ENCODE measurements at regions not wholly inside any gene's neighbourhood (a gene's known extent, or its start where the extent isn't known, plus 50 kb on each side); places are given as distances from the start of the nearest gene placed in this dataset.

- CTCF ChIA-PET, result no interaction called here
These were observed 363.9 kb downstream of the PPP1R2C start for GRCh38 chrX:42414057-42414456.

GRCh38 chrX:42399632-42400024 lies 378.3 kb downstream of the PPP1R2C start:
- DNase-seq (ENCODE audit: low read depth, low spot score) (no peak), ATAC-seq (no peak)
- Histone ChIP-seq H4K20me1 (ENCODE audit: insufficient read depth) (no peaks in the 10 kb centered on the region), H3K27ac (ENCODE audit: low read depth, low read length) (no peak overlapping the region), H3K27me3 (ENCODE audit: insufficient read depth, low read length) (no peaks in the 10 kb centered on the region), H3K79me2 (ENCODE audit: insufficient read depth, low read length) (no peaks in the 10 kb centered on the region), H3K9ac (ENCODE audit: low read length) (no peak overlapping the region), H3K4me2 (ENCODE audit: low read length) (no peak overlapping the region), H2AFZ (ENCODE audit: low read depth, low read length, poor library complexity, severe bottlenecking) (no peak overlapping the region), H3K36me3 (ENCODE audit: control insufficient read depth in 1 of 2, insufficient read depth in 2 of 2, low read length in 2 of 2) (no peaks in the 10 kb centered on the region), H3K4me3 (replicated peaks in 1 of 2; ENCODE audit: low read depth in 1 of 2, low read length in 2 of 2) (no peak overlapping the region), H3K4me1 (ENCODE audit: control insufficient read depth in 1 of 2, insufficient read depth in 2 of 2, low read length in 2 of 2) (no peaks in the 10 kb centered on the region), H3K9me3 (ENCODE audit: control insufficient read depth in 1 of 2, insufficient read depth in 1 of 2, low read depth in 1 of 2, low read length in 2 of 2) (no peaks in the 10 kb centered on the region), H3K9me2 (ENCODE audit: insufficient read depth) (no peaks in the 10 kb centered on the region)
- POLR2A ChIA-PET, result no interaction called here
- RAD21 ChIA-PET (ENCODE audit: low non-redundant PET in 1 of 2, low total read pairs in 2 of 2, uncharacterized antibody in 2 of 2, unreplicated experiment in 2 of 2), result no interaction called here
- CTCF ChIA-PET, result no interaction called here
- no TSS peak for BruUV-seq (replicated peaks)
- intact Hi-C loops (cut with micrococcal nuclease), result no loop called here
- no peak for TF ChIP-seq JUND (IDR thresholded peaks at IDR 0.05)

More at GRCh38 chrX:42414057-42414456, 363.9 kb downstream of the PPP1R2C start:
- H2AFZ ChIP-seq (ENCODE audit: low read depth, low read length, poor library complexity, severe bottlenecking), result no peak overlapping the region
- intact Hi-C loops (cut with micrococcal nuclease), result no loop called here
- no peaks in the 10 kb centered on the region for H3K36me3 ChIP-seq (ENCODE audit: control insufficient read depth in 1 of 2, insufficient read depth in 2 of 2, low read length in 2 of 2)
- H3K4me3 ChIP-seq (replicated peaks in 1 of 2; ENCODE audit: low read depth in 1 of 2, low read length in 2 of 2), result no peak overlapping the region
- no peaks in the 10 kb centered on the region for H4K20me1 ChIP-seq (ENCODE audit: insufficient read depth)
- no peak overlapping the region for H3K4me2 ChIP-seq (ENCODE audit: low read length)
- H3K27me3 ChIP-seq (ENCODE audit: insufficient read depth, low read length), result no peaks in the 10 kb centered on the region
- H3K27ac ChIP-seq (ENCODE audit: low read depth, low read length), result no peak overlapping the region
- no peak for ATAC-seq
- no peak overlapping the region for H3K9ac ChIP-seq (ENCODE audit: low read length)
- no peaks in the 10 kb centered on the region for H3K9me3 ChIP-seq (ENCODE audit: control insufficient read depth in 1 of 2, insufficient read depth in 1 of 2, low read depth in 1 of 2, low read length in 2 of 2)
- DNase-seq (ENCODE audit: low read depth, low spot score), result no peak
- no peaks in the 10 kb centered on the region for H3K79me2 ChIP-seq (ENCODE audit: insufficient read depth, low read length)
- POLR2A ChIA-PET, result no interaction called here
- no peak for TF ChIP-seq TCF7L2 (IDR thresholded peaks at IDR 0.05; ENCODE audit: borderline replicate concordance, extremely low read depth, insufficient read depth, insufficient read length)
- no peak for TF ChIP-seq MAX (IDR thresholded peaks at IDR 0.05)
- TF ChIP-seq EZH2phosphoT487 (IDR thresholded peaks at IDR 0.05; ENCODE audit: borderline replicate concordance), result no peak
- no TSS peak for BruUV-seq (replicated peaks)
- RAD21 ChIA-PET (ENCODE audit: low non-redundant PET in 1 of 2, low total read pairs in 2 of 2, uncharacterized antibody in 2 of 2, unreplicated experiment in 2 of 2), result no interaction called here
- H3K4me1 ChIP-seq (ENCODE audit: control insufficient read depth in 1 of 2, insufficient read depth in 2 of 2, low read length in 2 of 2), result no peaks in the 10 kb centered on the region
- H3K9me2 ChIP-seq (ENCODE audit: insufficient read depth), result no peaks in the 10 kb centered on the region
